ENCODE measurements at regions not wholly inside any gene's neighbourhood (a gene's known extent, or its start where the extent isn't known, plus 50 kb on each side); places are given as distances from the start of the nearest gene placed in this dataset.

- no peak for TF ChIP-seq CTCF (IDR thresholded peaks at IDR 0.05; ENCODE audit: control insufficient read depth, extremely low read depth, insufficient read depth)
- no peak overlapping the region for H3K4me3 ChIP-seq (ENCODE audit: low read depth, low read length)
- DNase-seq (ENCODE audit: low read depth): no peak
Observed at GRCh38 chr21:35783721-35784120, 276.6 kb downstream of the SETD4 start.

GRCh38 chr21:35782667-35783066, 277.7 kb downstream of the SETD4 start:
- no peak for DNase-seq (ENCODE audit: low read depth)
- H3K4me3 ChIP-seq (ENCODE audit: low read depth, low read length): no peak overlapping the region
- TF ChIP-seq CTCF (IDR thresholded peaks at IDR 0.05; ENCODE audit: control insufficient read depth, extremely low read depth, insufficient read depth): no peak

DNA sequence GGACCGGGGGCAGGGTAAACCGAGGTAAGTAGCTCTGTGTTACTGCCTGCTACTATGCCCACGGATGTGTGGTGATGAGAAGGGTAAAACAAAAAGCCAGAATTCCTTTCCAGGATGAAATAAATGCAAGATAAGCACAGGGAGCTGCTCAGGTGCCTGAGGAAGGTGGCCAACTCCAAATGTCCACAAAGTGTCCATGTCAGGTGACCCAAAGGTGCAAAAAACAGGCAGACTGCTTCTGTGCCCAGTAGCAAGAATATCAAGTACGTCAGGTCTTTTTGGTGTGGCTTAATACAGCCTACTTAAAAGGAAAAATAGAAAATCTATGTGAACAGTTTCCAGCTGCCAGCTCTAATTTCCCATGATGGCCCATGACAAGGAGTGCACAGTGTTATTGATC, 279.3 kb downstream of the SETD4 start:
- no peak for TF ChIP-seq CTCF (IDR thresholded peaks at IDR 0.05; ENCODE audit: control insufficient read depth, extremely low read depth, insufficient read depth)
- H3K4me3 ChIP-seq (ENCODE audit: low read depth, low read length): no peak overlapping the region
- no peak for DNase-seq (ENCODE audit: low read depth)

DNA sequence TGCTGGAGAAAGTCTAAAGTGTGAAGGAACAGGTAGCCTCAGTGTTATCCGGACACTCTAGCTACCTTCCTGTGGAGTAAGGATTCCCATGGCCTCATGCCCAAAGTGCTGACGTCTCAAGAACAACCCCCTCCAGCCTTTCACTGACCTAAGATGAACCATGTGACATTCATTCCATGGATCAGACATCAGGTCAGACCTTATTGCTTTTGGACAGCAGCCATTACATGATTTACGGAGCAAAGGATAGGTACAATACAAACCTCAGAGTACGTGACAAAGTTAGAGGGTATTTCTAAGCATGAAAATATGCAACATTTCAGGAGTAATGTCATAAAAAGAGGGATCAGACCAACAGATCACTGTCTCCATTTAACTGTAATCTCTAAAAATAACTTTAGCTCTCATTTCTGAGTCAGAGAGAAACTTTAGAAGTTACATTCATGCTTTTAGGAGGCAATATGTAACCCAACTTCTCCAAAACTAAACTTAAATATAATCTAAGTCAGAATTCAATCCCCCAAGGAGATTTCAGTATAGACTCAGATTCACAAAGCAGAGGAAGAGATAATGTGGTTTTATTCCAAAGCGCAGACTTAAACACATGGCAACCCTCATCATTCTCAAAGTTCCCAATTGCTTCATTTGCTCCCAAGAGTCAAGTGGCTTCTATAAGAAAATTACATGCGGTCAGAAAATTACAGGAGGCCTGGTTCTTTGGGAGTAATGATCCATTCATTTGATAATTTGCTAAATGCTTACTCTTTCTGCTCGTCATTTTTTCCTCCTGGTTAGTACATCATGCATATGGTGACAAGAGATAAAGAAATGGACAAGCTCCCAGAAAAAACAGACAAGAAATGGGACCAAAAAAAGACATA, 280.4 kb downstream of the SETD4 start:
- DNase-seq (ENCODE audit: low read depth): peak; percentile 6
- no peak overlapping the region for H3K4me3 ChIP-seq (ENCODE audit: low read depth, low read length)
- TF ChIP-seq CTCF (IDR thresholded peaks at IDR 0.05; ENCODE audit: control insufficient read depth, extremely low read depth, insufficient read depth): no peak

GRCh38 chr21:35779167-35779566, 281.2 kb downstream of the SETD4 start:
- no peak for DNase-seq (ENCODE audit: low read depth)
- no peak overlapping the region for H3K4me3 ChIP-seq (ENCODE audit: low read depth, low read length)
- no peak for TF ChIP-seq CTCF (IDR thresholded peaks at IDR 0.05; ENCODE audit: control insufficient read depth, extremely low read depth, insufficient read depth)

- no peak overlapping the region for H3K4me3 ChIP-seq (ENCODE audit: low read depth, low read length)
- DNase-seq (ENCODE audit: low read depth): no peak
- TF ChIP-seq CTCF (IDR thresholded peaks at IDR 0.05; ENCODE audit: control insufficient read depth, extremely low read depth, insufficient read depth): no peak
Observed at GRCh38 chr21:35777081-35777480, 283.2 kb downstream of the SETD4 start.
